Keratinocyte (primary cell): ENCODE measurements at regions not wholly inside any gene's neighbourhood (a gene's known extent, or its start where the extent isn't known, plus 50 kb on each side); places are given as distances from the start of the nearest gene placed in this dataset.

Source experiments
- DNase-seq: peaks from one replicate; pipeline ENCODE4 v3.0.0-alpha.2; 2011; ENCODE audit warnings: low read depth, missing footprints, low spot score
- FAIRE-seq: peaks from 2 replicates; lab custom pipeline; 2011; peaks lifted over from hg19 to GRCh38; lab: Jason Lieb, UNC
- H2AFZ ChIP-seq: 2 replicates; pipeline ENCODE4 v1.6.0; 2012; ENCODE audit warnings: low read length, control low read depth, inconsistent platforms; ENCODE audit not compliant: control insufficient read depth
- H3K27ac ChIP-seq: 2 replicates; pipeline ENCODE4 v1.5.1; 2011; ENCODE audit warnings: low read length; ENCODE audit not compliant: control insufficient read depth, insufficient read depth
- H3K27me3 ChIP-seq: 3 replicates; pipeline ENCODE4 v1.6.0; 2011; ENCODE audit warnings: low read length; ENCODE audit not compliant: control insufficient read depth, insufficient read depth; ENCODE audit errors: extremely low read depth
- H3K36me3 ChIP-seq, 2 experiments: 2 replicates in 1 of 2; 3 replicates in 1 of 2; pipeline ENCODE4 v1.5.1; 2011; ENCODE audit warnings: low read length in 2 of 2, mild to moderate bottlenecking in 1 of 2; ENCODE audit not compliant: control insufficient read depth in 2 of 2, insufficient read depth in 2 of 2; ENCODE audit errors: extremely low read depth in 1 of 2
- H3K4me1 ChIP-seq: 3 replicates; pipeline ENCODE4 v1.5.1; 2011; ENCODE audit warnings: low read length; ENCODE audit not compliant: control insufficient read depth, insufficient read depth; ENCODE audit errors: extremely low read depth
- H3K4me2 ChIP-seq: 3 replicates; pipeline ENCODE4 v1.6.0; 2011; ENCODE audit warnings: low read depth, low read length; ENCODE audit not compliant: control insufficient read depth, insufficient read depth; ENCODE audit errors: extremely low read depth
- H3K4me3 ChIP-seq, 3 experiments: fragments of 200-600 bp in 1 of 3; sonication (generic) in 1 of 3; 2 replicates in 2 of 3; 3 replicates in 1 of 3; pipeline ENCODE4 v1.5.1; 2011 to 2016; ENCODE audit warnings: low read length in 3 of 3, mild to moderate bottlenecking in 3 of 3, control low read depth in 2 of 3, inconsistent platforms in 1 of 3, low read depth in 1 of 3, mixed read lengths in 1 of 3, mixed run types in 1 of 3, moderate library complexity in 1 of 3; ENCODE audit not compliant: control insufficient read depth in 2 of 3, insufficient read depth in 2 of 3; ENCODE audit errors: extremely low read depth in 1 of 3
- H3K79me2 ChIP-seq: 2 replicates; pipeline ENCODE4 v1.6.0; 2012; ENCODE audit warnings: low read length; ENCODE audit not compliant: control insufficient read depth, insufficient read depth
- H3K9ac ChIP-seq: 3 replicates; pipeline ENCODE4 v1.6.0; 2011; ENCODE audit warnings: low read length; ENCODE audit not compliant: control insufficient read depth, insufficient read depth; ENCODE audit errors: extremely low read depth
- H3K9me1 ChIP-seq: 3 replicates; pipeline ENCODE4 v1.6.0; 2011; ENCODE audit warnings: low read length; ENCODE audit not compliant: control insufficient read depth, insufficient read depth; ENCODE audit errors: extremely low read depth
- H3K9me3 ChIP-seq: 2 replicates; pipeline ENCODE4 v1.5.1; 2012; ENCODE audit warnings: low read depth, low read length; ENCODE audit not compliant: control insufficient read depth
- H4K20me1 ChIP-seq: 3 replicates; pipeline ENCODE4 v1.6.0; 2011; ENCODE audit warnings: low read length; ENCODE audit not compliant: control insufficient read depth, insufficient read depth; ENCODE audit errors: extremely low read depth
- CTCF ChIP-seq, 3 experiments: IDR thresholded peaks in 1 of 3; conservative IDR thresholded peaks in 1 of 3; optimal IDR thresholded peaks in 1 of 3; 2 replicates in 2 of 3; 3 replicates in 1 of 3; pipeline versions ENCODE3 to v1.5.1; 2011; ENCODE audit warnings: low read length in 3 of 3, mild to moderate bottlenecking in 3 of 3, moderate library complexity in 2 of 3, control low read depth in 1 of 3, inconsistent platforms in 1 of 3; ENCODE audit not compliant: insufficient read depth in 2 of 3; ENCODE audit errors: extremely low read depth in 1 of 3
- EZH2 ChIP-seq: IDR thresholded peaks from one replicate; pipeline ENCODE4 v1.6.1; 2012; ENCODE audit warnings: inconsistent platforms, mild to moderate bottlenecking, low read length, moderate library complexity
- dilution Hi-C: fragments of 300-500 bp; cut with MboI; formaldehyde crosslinking; loops from one replicate; pipeline ENCODE4 v1.7.0; 2020; ENCODE audit warnings: low sequenced_read_pairs; ENCODE audit not compliant: extremely low pct_ligation_motif_present

- H3K4me2 ChIP-seq, result no peak overlapping the region
- dilution Hi-C loops, result no loop called here
- no peak overlapping the region for H3K4me3 ChIP-seq
- H3K9me1 ChIP-seq, result no peaks in the 10 kb centered on the region
- no peaks in the 10 kb centered on the region for H4K20me1 ChIP-seq
- H3K79me2 ChIP-seq, result no peaks in the 10 kb centered on the region
- TF ChIP-seq CTCF (optimal IDR thresholded peaks at IDR 0.05 in 1 of 3, IDR thresholded peaks at IDR 0.05 in 1 of 3, conservative IDR thresholded peaks at IDR 0.05 in 1 of 3; ENCODE audit: extremely low read depth in 1 of 3, insufficient read depth in 2 of 3, low read length in 3 of 3) (no peak), EZH2 (no peak)
- peaks cover 11% of the 10 kb centered on the region for H3K27me3 ChIP-seq
- no peak for FAIRE-seq
- no peaks in the 10 kb centered on the region for H3K4me1 ChIP-seq
- H3K9me3 ChIP-seq, result peaks cover 4% of the 10 kb centered on the region
- H3K27ac ChIP-seq, result no peak overlapping the region
- no peaks in the 10 kb centered on the region for H3K36me3 ChIP-seq
- no peak overlapping the region for H3K9ac ChIP-seq
- DNase-seq, result no peak
- H2AFZ ChIP-seq, result no peak overlapping the region
Observed at GRCh38 chr3:127358641-127359040, 70.8 kb upstream of the PRR20G start.

GRCh38 chr3:127356381-127356780, 68.5 kb upstream of the PRR20G start:
- Histone ChIP-seq H3K27me3 (peaks cover 16% of the 10 kb centered on the region), H3K36me3 (no peaks in the 10 kb centered on the region), H4K20me1 (no peaks in the 10 kb centered on the region), H3K4me3 (no peak overlapping the region), H3K4me2 (no peak overlapping the region), H3K27ac (no peak overlapping the region), H3K9me3 (peaks cover 4% of the 10 kb centered on the region), H3K4me1 (no peaks in the 10 kb centered on the region), H2AFZ (no peak overlapping the region), H3K79me2 (no peaks in the 10 kb centered on the region), H3K9me1 (no peaks in the 10 kb centered on the region), H3K9ac (no peak overlapping the region)
- dilution Hi-C loops, result no loop called here
- DNase-seq, result no peak
- TF ChIP-seq CTCF (optimal IDR thresholded peaks at IDR 0.05 in 1 of 3, IDR thresholded peaks at IDR 0.05 in 1 of 3, conservative IDR thresholded peaks at IDR 0.05 in 1 of 3; ENCODE audit: extremely low read depth in 1 of 3, insufficient read depth in 2 of 3, low read length in 3 of 3), result no peak
- TF ChIP-seq EZH2, result no peak
- no peak for FAIRE-seq
